Transverse colon (tissue), 4 donors: ENCODE measurements at regions not wholly inside any gene's neighbourhood (a gene's known extent, or its start where the extent isn't known, plus 50 kb on each side); places are given as distances from the start of the nearest gene placed in this dataset.

ENCODE experiments used
- EP300 ChIP-seq: sonication (generic); formaldehyde crosslinking; IDR thresholded peaks from one replicate; pipeline ENCODE4 v1.6.1; 2017; ENCODE audit warnings: antibody characterized with exemption, low read depth
- POLR2A ChIP-seq: fragments of 450-650 bp; IDR thresholded peaks from one replicate; pipeline ENCODE4 v1.6.1; 2016; ENCODE audit warnings: antibody characterized with exemption, mild to moderate bottlenecking, moderate library complexity
- POLR2AphosphoS5 ChIP-seq, 3 donors: sonication (generic); formaldehyde crosslinking; IDR thresholded peaks; one replicate each; pipeline ENCODE4 v1.6.1; 2016; ENCODE audit warnings: antibody characterized with exemption in 3 of 3
- TF ChIP-seq, protein P1 (sequence below), 5 experiments: fragments of 200-600 bp in 3 of 5; fragments of 450-650 bp in 2 of 5; sonication (generic) in 3 of 5; IDR thresholded peaks; 1 replicate in 2 of 5; 2 replicates in 3 of 5; pipeline ENCODE4 v1.5.1; 2016 to 2017; ENCODE audit warnings: antibody characterized with exemption in 5 of 5, inconsistent platforms in 3 of 5, mild to moderate bottlenecking in 2 of 5, moderate library complexity in 1 of 5

DNA sequence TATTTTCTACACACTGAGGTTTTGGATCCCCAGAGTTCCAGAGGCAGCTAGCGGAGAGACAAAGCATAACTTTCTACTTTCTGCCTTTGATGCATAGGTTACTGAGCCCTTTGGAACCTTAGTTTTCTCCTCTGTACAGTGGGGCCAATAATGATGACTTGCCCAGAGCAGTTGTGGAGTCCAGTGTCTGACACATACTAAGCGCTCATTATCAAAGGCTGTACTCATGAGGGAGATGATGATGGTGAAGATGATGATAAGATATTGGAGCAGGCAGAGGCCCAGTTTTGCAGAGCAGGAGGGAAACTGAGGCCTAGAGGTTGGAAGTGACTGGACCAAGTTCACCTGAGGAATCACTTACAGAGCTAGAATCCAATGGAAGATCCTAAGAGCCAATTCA, 458.0 kb downstream of the MIAT start:
- TF ChIP-seq, protein P1, sequence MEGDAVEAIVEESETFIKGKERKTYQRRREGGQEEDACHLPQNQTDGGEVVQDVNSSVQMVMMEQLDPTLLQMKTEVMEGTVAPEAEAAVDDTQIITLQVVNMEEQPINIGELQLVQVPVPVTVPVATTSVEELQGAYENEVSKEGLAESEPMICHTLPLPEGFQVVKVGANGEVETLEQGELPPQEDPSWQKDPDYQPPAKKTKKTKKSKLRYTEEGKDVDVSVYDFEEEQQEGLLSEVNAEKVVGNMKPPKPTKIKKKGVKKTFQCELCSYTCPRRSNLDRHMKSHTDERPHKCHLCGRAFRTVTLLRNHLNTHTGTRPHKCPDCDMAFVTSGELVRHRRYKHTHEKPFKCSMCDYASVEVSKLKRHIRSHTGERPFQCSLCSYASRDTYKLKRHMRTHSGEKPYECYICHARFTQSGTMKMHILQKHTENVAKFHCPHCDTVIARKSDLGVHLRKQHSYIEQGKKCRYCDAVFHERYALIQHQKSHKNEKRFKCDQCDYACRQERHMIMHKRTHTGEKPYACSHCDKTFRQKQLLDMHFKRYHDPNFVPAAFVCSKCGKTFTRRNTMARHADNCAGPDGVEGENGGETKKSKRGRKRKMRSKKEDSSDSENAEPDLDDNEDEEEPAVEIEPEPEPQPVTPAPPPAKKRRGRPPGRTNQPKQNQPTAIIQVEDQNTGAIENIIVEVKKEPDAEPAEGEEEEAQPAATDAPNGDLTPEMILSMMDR (IDR thresholded peaks at IDR 0.05), result no peak
- TF ChIP-seq POLR2A (no peak), POLR2AphosphoS5 (IDR thresholded peaks at IDR 0.05) (no peak), EP300 (no peak)
